ENCODE measurements at regions not wholly inside any gene's neighbourhood (a gene's known extent, or its start where the extent isn't known, plus 50 kb on each side); places are given as distances from the start of the nearest gene placed in this dataset.

DNA sequence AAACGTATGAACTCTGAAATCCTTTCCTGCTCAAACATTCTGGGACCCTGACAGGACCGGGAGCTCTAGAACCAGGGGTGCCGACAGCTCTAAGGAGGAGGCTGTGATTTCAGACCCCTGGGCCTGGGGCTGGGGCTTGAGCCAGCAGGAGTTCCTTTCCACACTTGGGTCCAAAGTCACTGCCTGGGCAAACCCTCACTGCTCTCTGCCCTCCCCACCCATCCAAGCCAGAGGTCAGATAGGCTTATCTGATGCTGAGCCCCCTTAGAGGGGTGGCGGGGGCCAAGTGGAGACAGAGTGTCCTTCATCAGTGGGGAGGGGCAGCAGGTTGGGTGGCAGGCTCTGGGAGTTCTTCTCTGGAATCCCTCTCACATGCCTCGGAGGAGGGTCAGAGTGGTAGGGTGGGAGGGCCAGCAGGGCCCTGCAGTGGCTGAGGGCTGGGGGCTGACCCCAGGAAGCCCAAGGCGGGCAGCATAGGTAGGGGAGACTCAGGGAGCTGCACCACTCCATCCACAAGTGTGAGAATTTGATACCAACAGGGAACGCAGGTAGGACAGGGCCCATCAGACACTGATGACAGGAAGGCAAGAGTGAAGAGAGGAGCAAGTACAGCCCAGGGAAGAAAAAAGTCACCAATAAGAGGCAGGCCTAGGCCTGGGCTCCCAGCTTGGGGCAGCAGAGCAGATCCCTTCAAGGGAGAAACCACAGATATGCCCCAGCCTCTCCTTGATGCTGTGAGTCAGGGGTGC is 121.0 kb downstream of the MRPL14 start:
- TF ChIP-seq, protein P1, sequence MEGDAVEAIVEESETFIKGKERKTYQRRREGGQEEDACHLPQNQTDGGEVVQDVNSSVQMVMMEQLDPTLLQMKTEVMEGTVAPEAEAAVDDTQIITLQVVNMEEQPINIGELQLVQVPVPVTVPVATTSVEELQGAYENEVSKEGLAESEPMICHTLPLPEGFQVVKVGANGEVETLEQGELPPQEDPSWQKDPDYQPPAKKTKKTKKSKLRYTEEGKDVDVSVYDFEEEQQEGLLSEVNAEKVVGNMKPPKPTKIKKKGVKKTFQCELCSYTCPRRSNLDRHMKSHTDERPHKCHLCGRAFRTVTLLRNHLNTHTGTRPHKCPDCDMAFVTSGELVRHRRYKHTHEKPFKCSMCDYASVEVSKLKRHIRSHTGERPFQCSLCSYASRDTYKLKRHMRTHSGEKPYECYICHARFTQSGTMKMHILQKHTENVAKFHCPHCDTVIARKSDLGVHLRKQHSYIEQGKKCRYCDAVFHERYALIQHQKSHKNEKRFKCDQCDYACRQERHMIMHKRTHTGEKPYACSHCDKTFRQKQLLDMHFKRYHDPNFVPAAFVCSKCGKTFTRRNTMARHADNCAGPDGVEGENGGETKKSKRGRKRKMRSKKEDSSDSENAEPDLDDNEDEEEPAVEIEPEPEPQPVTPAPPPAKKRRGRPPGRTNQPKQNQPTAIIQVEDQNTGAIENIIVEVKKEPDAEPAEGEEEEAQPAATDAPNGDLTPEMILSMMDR (IDR thresholded peaks at IDR 0.05 in 4 of 5, conservative IDR thresholded peaks at IDR 0.05 in 1 of 5) = no peak
- no peak for TF ChIP-seq POLR2A (IDR thresholded peaks at IDR 0.05)
